IPS-18a (cell line): ENCODE measurements at regions not wholly inside any gene's neighbourhood (a gene's known extent, or its start where the extent isn't known, plus 50 kb on each side); places are given as distances from the start of the nearest gene placed in this dataset.

ENCODE experiments used
- H3K27ac ChIP-seq: one replicate; pipeline ENCODE4 v1.5.1; 2013; ENCODE audit warnings: low read length
- H3K27me3 ChIP-seq: one replicate; pipeline ENCODE4 v1.6.1; 2013; ENCODE audit warnings: mild to moderate bottlenecking, low read length; ENCODE audit not compliant: control insufficient read depth, insufficient read depth
- H3K36me3 ChIP-seq: one replicate; pipeline ENCODE4 v1.6.1; 2013; ENCODE audit warnings: low read depth, low read length; ENCODE audit not compliant: control insufficient read depth
- H3K4me1 ChIP-seq: one replicate; pipeline ENCODE4 v1.6.1; 2013; ENCODE audit warnings: low read depth, low read length; ENCODE audit not compliant: control insufficient read depth
- H3K4me3 ChIP-seq: one replicate; pipeline ENCODE4 v1.5.1; 2013; ENCODE audit warnings: low read length
- H3K9ac ChIP-seq: one replicate; pipeline ENCODE4 v1.6.1; 2013; ENCODE audit warnings: mild to moderate bottlenecking, low read length, moderate library complexity
- H3K9me3 ChIP-seq: one replicate; pipeline ENCODE4 v1.6.1; 2013; ENCODE audit warnings: low read depth, low read length; ENCODE audit not compliant: control insufficient read depth

DNA sequence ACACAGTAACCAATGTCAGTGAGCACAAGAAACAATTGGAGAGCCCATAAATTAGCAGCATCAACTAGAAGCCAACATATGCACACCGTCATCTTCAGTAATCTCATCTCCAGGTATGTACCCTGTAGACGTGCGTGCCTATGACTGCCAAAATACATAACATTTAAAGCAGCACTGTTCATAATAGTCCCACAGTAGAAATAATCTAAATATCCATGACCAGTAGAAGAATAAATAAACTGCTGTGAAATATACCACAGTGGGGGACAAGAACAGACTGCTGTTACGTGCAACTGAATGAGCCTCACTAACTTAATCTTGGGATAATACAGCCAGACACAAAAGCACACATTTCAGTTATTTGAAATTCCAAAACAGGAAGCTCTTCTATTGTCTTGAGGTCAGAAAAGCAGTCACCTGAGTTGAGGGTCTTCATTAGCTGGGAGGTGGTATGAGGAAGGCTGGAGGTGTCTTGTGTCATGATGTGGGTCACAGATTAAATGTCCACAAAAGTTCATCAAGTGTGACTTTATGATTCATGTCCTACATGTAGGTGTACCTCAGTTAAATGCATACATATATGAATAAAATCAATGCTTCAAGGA lies 454.2 kb upstream of the AKR1E2 start:
- Histone ChIP-seq H3K4me3 (no peak overlapping the region), H3K9me3 (no peaks in the 10 kb centered on the region), H3K4me1 (no peaks in the 10 kb centered on the region), H3K36me3 (no peaks in the 10 kb centered on the region), H3K27me3 (no peaks in the 10 kb centered on the region), H3K27ac (no peak overlapping the region), H3K9ac (no peak overlapping the region)

DNA sequence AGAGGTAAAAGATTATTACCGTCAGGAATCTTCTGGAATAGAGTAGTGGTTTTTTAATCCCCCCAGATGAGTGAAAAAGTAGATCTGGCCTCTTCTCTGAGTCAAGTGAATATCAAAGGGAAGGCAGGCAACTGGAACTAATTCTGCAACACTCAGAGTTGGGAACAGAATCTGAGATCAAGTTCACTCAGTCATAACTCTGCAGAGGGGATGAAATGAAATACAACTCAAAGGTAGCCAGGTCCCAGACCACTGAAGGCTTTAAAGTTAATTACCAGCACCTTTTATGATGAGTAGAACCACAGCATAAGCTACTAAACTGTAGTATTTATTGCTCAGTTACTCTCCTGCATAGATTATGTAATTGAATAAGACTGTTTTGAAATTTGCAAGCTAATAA lies 455.6 kb upstream of the AKR1E2 start:
- no peak overlapping the region for H3K4me3 ChIP-seq
- no peaks in the 10 kb centered on the region for H3K27me3 ChIP-seq
- H3K27ac ChIP-seq = no peak overlapping the region
- H3K36me3 ChIP-seq = no peaks in the 10 kb centered on the region
- no peak overlapping the region for H3K9ac ChIP-seq
- no peaks in the 10 kb centered on the region for H3K9me3 ChIP-seq
- H3K4me1 ChIP-seq = no peaks in the 10 kb centered on the region

DNA sequence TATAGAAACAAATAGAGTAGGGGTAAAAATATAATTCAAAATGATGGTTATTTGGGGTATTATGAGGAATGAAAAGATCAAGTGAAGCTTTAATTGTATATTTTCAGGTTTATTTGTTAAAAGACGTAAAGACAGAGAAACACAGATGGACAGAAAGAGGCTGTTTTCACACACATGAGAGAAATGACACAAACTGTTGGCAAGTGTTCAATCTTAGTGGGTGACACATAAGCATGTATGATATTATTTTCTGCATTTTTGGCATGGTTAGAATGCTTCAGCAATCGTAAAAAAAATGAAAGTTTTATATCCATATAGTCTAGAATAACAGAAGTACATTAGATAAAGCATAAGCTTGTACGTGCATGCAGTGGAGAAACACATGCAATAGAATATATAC lies 464.4 kb upstream of the AKR1E2 start:
- Histone ChIP-seq H3K9me3 (no peaks in the 10 kb centered on the region), H3K4me3 (no peak overlapping the region), H3K9ac (no peak overlapping the region), H3K27ac (no peak overlapping the region), H3K27me3 (no peaks in the 10 kb centered on the region), H3K36me3 (no peaks in the 10 kb centered on the region), H3K4me1 (no peaks in the 10 kb centered on the region)

DNA sequence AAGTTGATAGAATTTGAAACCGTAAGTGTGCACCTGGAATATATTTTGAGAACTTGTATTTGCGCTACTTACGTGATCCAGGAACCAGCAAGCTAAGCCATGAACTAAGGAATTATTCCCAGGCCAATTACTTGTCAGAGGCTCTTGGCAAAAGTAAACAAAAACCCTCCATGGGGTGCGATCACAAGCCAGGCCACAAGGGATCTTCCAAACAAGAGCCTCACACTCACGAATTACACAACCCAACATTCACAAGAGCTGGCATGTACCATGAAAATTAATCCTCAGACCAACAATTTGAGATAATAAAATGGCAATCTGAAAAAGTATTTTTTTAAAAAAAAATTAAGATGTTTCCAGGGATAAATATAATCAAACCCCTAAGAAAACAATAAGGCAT lies 467.0 kb upstream of the AKR1E2 start:
- Histone ChIP-seq H3K27ac (no peak overlapping the region), H3K9ac (no peak overlapping the region), H3K4me1 (no peaks in the 10 kb centered on the region), H3K4me3 (no peak overlapping the region), H3K27me3 (no peaks in the 10 kb centered on the region), H3K9me3 (no peaks in the 10 kb centered on the region), H3K36me3 (no peaks in the 10 kb centered on the region)

DNA sequence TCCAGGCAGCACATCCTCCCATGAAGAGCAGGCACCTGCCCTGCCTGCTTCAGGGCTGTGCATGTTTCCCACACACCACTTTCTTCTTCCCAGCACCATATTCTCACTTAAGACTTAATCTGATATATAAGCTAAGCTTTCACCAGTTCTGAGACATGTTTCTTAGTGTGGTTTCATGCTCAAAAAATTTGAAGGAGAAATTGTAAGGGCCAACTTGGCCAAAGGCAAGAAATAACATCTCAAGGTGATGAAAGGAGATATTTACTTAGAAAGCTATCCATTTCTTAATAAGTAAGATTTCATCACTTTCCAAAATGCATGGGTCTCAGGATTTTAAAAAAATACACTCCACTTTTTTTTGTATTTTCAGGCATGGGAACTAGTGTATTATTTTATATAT lies 468.1 kb upstream of the AKR1E2 start:
- Histone ChIP-seq H3K27ac (no peak overlapping the region), H3K4me1 (no peaks in the 10 kb centered on the region), H3K9me3 (no peaks in the 10 kb centered on the region), H3K4me3 (no peak overlapping the region), H3K36me3 (no peaks in the 10 kb centered on the region), H3K9ac (no peak overlapping the region), H3K27me3 (no peaks in the 10 kb centered on the region)

DNA sequence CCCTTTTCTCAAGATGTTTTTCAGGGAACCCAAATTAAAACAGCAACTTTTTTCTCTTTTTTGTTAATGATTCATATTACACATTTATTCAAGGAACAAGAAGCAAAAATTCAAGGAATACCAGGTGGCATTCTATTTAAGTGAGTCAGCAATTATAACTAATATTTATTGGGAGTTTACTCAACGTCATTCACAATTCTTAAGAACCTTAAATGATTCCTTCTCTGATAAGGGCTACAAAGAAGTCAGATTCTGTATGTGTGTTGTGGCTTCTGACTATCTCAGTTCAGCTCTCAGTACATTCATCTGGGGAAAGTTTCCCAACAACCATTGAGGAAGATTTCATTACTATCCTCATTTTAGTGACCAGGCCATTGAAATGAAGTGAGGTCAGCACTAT lies 470.7 kb upstream of the AKR1E2 start:
- Histone ChIP-seq H3K36me3 (no peaks in the 10 kb centered on the region), H3K27me3 (no peaks in the 10 kb centered on the region), H3K4me1 (no peaks in the 10 kb centered on the region), H3K9me3 (no peaks in the 10 kb centered on the region), H3K4me3 (no peak overlapping the region), H3K27ac (no peak overlapping the region), H3K9ac (no peak overlapping the region)

DNA sequence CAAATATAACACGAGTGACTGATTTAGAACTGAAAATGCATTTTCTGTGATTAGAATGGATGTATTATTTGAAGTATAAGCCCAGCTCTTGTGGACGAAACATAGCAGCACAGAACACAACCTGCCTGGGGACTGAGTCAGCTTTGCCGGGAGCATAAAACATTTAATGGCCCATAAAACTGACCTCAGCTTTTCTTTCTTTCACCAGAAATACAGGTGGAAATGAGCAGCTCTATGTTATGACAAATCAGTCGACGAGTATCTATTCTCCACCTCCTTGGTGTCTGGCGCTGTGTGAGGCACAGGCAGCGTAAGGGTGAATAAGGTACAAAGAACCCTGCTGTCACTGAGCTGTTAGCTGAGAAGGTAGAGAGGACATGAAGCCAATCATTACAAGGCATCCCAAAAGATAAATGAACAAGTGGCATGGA lies 471.6 kb upstream of the AKR1E2 start:
- H3K9ac ChIP-seq = no peak overlapping the region
- no peak overlapping the region for H3K4me3 ChIP-seq
- no peaks in the 10 kb centered on the region for H3K4me1 ChIP-seq
- H3K27ac ChIP-seq = no peak overlapping the region
- no peaks in the 10 kb centered on the region for H3K36me3 ChIP-seq
- no peaks in the 10 kb centered on the region for H3K9me3 ChIP-seq
- H3K27me3 ChIP-seq = no peaks in the 10 kb centered on the region

DNA sequence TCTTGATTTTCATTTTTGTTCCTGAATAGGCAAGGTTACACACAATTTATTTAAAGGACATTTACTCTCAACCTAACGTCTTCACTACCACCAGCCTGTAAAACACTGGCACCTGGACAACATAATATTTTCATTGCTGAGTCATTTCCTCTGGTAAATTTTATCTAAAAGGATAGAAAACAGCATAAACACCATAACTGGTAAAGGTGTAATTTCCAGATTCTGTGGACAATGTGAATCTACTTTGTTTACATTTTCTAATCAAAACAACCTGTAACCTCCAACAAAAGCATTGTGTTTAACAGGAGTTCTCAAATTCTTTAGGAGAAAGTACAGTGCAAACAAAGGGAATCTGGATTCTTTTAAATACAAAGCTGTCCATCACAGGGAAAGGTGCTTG lies 472.0 kb upstream of the AKR1E2 start:
- H3K9me3 ChIP-seq = no peaks in the 10 kb centered on the region
- no peaks in the 10 kb centered on the region for H3K36me3 ChIP-seq
- no peaks in the 10 kb centered on the region for H3K4me1 ChIP-seq
- no peak overlapping the region for H3K27ac ChIP-seq
- no peaks in the 10 kb centered on the region for H3K27me3 ChIP-seq
- no peak overlapping the region for H3K9ac ChIP-seq
- no peak overlapping the region for H3K4me3 ChIP-seq

DNA sequence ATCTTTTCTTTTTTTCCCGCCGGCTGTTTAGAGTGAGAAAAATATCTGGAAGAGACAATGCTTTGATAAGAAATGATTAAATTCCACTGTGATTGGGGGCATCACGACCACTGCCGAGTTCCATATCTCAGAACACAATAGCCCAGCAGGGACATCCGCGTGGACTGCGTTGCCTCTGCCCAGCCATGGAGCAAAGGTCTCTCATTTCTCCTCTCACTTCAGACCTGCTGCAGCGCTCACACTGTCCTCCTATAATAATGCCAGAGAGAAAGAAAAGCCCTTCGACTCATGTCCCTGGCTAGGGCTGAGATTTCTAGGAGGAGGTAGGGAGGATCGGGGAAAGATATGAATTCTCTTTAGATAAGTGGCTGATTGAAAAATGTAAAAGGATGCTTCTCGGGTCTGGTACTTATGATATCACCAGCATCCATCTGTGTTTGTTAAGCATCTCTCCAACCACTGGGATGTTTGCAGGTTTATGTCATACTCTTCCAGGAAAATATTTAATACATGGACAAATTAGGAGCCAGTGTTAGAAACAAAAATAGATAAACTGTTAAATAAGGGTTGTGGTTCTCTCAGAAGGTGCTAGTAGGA lies 472.9 kb upstream of the AKR1E2 start:
- Histone ChIP-seq H3K27ac (no peak overlapping the region), H3K9me3 (no peaks in the 10 kb centered on the region), H3K4me3 (no peak overlapping the region), H3K27me3 (no peaks in the 10 kb centered on the region), H3K9ac (no peak overlapping the region), H3K4me1 (no peaks in the 10 kb centered on the region), H3K36me3 (no peaks in the 10 kb centered on the region)

DNA sequence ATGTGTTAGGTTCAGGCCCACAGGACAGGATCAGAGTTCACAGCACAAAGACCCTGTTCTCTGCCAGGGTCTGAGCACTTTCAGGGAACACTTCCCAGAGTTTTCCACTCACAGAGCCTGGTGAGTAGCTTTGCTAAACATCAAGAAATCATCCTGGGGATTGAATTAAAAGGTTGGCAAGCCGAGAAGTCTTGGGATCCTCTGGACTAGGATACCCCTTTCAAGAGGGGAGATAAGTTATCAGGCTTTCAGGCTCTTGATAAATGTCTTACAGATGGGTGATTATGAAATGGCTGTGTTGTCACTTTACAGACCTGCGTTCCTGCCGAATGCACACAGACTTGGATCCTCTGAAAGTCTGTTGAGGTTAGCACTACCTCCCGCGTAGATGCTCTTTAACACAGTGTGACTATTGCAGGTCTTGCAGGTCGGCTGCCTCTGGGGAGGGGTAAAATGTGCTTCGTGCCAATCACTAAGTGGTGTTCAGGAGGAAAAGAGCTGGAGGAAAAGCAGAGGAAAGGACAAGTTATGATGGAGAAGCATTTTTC lies 473.5 kb upstream of the AKR1E2 start:
- Histone ChIP-seq H3K27me3 (no peaks in the 10 kb centered on the region), H3K9me3 (no peaks in the 10 kb centered on the region), H3K4me1 (no peaks in the 10 kb centered on the region), H3K4me3 (no peak overlapping the region), H3K36me3 (no peaks in the 10 kb centered on the region), H3K9ac (no peak overlapping the region), H3K27ac (no peak overlapping the region)

DNA sequence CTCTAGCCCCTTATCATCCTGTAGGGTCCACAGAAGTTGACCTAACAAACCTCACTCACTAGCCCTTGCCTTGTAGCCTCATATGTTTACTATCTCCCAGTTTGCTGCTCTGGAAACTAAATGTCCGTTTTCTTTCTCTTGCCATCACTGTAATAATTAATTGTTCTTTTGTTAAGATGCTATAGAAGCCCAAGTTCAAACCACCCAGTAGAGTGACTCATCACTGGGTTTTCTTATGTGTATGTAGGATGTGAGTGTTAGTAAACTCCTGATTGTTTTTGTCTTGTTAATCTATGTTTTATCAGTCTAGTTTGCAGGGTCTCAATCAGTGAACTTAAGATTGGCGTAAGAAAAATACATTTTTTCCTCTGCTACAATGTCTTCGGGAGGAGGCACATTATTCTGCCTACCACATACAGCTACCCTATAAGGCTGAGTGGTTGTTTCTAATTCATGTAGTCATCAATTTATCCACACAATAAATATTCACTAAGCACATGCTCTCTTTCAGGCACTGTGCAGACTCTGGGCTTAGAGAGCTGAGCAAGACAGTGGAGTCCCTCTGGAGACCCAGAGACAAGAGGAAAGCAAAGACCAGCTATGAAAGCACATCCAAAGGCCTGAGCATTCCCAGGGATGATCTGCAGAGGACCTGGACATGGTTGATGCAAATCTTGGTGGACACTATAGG lies 474.1 kb upstream of the AKR1E2 start:
- Histone ChIP-seq H3K27ac (no peak overlapping the region), H3K9ac (no peak overlapping the region), H3K36me3 (no peaks in the 10 kb centered on the region), H3K27me3 (no peaks in the 10 kb centered on the region), H3K4me1 (no peaks in the 10 kb centered on the region), H3K4me3 (no peak overlapping the region), H3K9me3 (no peaks in the 10 kb centered on the region)

DNA sequence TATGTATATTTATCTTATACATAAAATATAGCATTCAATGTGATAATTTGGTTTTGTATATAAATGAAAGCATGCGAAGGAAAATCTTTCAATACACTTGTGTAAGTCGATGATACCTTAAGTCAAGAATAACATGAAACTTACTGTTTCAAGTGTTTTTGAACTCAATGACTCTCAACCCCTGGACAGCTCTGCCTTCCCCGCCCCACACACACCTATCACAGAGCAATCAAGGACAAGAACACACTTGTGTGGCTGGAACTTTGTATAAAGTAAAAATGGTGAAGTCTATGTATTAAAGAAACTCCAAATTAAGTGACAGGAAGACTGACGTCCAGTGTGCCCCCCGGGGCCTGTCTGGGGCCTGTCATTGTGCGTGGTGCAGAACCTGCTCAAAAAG lies 478.6 kb upstream of the AKR1E2 start:
- H3K9me3 ChIP-seq = no peaks in the 10 kb centered on the region
- no peak overlapping the region for H3K27ac ChIP-seq

More for the DNA sequence above, 478.6 kb upstream of the AKR1E2 start:
- H3K27me3 ChIP-seq = no peaks in the 10 kb centered on the region
- no peak overlapping the region for H3K9ac ChIP-seq
- no peaks in the 10 kb centered on the region for H3K4me1 ChIP-seq
- H3K4me3 ChIP-seq = no peak overlapping the region
- no peaks in the 10 kb centered on the region for H3K36me3 ChIP-seq
